ENCODE measurements at regions not wholly inside any gene's neighbourhood (a gene's known extent, or its start where the extent isn't known, plus 50 kb on each side); places are given as distances from the start of the nearest gene placed in this dataset.

GRCh38 chr6:166742981-166743380 lies 115.9 kb upstream of the RPS6KA2 start:
- TF ChIP-seq TOX (CRISPR knock-in tag; IDR thresholded peaks at IDR 0.05; ENCODE audit: borderline replicate concordance) (no peak), GLIS3 (CRISPR knock-in tag; IDR thresholded peaks at IDR 0.05) (no peak)
- no peak for ATAC-seq

DNA sequence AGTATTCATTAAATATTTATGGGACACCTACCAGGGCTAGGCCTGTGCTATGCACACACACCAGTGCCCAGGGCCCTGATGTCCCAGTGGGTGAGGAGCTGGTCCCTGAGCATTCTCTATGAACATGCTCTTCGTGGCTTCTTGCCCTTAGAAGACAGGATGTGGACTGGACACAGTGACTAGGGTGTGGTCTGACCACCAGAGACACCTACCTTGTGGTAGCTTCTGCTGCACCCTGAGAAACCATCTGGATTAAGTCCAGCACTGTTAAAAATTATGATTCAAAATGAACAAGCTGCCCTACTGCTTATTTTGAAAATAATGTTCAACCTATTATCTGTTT lies 112.9 kb upstream of the RPS6KA2 start:
- TF ChIP-seq ZC3H10 (CRISPR knock-in tag; IDR thresholded peaks at IDR 0.05), result no peak
- ATAC-seq, result no peak

GRCh38 chr6:166739117-166739975 lies 112.3 kb upstream of the RPS6KA2 start:
- TF ChIP-seq SNAI2 (CRISPR knock-in tag; IDR thresholded peaks at IDR 0.05), result no peak
- TF ChIP-seq ZFP30 (CRISPR knock-in tag; IDR thresholded peaks at IDR 0.05), result no peak
- TF ChIP-seq OSR1 (CRISPR knock-in tag; IDR thresholded peaks at IDR 0.05), result no peak
- no peak for TF ChIP-seq ZNF8 (CRISPR knock-in tag; IDR thresholded peaks at IDR 0.05)
- TF ChIP-seq ESRRG (CRISPR knock-in tag; IDR thresholded peaks at IDR 0.05), result no peak
- TF ChIP-seq TCF4 (CRISPR knock-in tag; IDR thresholded peaks at IDR 0.05; ENCODE audit: borderline replicate concordance), result no peak
- TF ChIP-seq ZNF70 (CRISPR knock-in tag; IDR thresholded peaks at IDR 0.05), result no peak
- TF ChIP-seq, protein P1, sequence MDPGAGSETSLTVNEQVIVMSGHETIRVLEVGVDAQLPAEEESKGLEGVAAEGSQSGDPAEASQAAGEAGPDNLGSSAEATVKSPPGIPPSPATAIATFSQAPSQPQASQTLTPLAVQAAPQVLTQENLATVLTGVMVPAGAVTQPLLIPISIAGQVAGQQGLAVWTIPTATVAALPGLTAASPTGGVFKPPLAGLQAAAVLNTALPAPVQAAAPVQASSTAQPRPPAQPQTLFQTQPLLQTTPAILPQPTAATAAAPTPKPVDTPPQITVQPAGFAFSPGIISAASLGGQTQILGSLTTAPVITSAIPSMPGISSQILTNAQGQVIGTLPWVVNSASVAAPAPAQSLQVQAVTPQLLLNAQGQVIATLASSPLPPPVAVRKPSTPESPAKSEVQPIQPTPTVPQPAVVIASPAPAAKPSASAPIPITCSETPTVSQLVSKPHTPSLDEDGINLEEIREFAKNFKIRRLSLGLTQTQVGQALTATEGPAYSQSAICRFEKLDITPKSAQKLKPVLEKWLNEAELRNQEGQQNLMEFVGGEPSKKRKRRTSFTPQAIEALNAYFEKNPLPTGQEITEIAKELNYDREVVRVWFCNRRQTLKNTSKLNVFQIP (CRISPR knock-in tag; IDR thresholded peaks at IDR 0.05; ENCODE audit: borderline replicate concordance, low read depth), result no peak
- TF ChIP-seq ZFP3 (CRISPR knock-in tag; IDR thresholded peaks at IDR 0.05), result no peak
- ATAC-seq, result no peak

DNA sequence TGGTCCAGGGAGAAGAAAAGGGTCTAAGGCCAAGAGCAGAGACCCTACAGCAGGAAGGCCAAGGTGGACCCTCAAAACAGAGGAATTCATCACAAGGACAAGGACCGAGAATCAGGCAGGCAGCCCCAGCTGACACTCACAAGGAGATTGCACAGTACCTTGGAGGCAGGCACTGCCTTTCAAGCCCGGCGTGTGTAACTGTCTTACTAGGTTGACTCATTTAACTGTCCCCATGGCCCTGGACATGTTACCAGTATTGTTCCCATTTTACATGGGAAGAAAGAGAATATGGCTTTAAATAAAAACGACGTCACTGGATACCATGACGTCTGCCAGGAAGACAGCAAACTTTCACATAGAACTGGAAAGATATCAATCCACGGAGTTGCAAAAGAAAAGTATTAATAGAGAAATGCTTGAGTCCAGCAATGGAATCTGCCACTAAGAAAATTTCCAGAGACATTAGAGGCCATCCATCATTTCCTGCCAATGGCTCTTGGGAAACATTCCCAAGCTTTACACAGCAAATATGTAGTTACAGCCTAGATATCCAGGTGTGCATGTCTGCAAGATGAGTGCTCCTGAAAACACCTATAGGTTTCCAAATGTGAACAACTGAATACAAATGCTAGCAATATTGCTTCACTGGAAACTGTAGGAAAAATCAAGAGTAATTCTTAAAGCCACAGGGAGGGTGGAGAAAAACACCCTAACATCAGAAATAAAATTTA lies 111.5 kb upstream of the RPS6KA2 start:
- no peak for TF ChIP-seq ZFP30 (CRISPR knock-in tag; IDR thresholded peaks at IDR 0.05)
- TF ChIP-seq, protein P1 (CRISPR knock-in tag; IDR thresholded peaks at IDR 0.05; ENCODE audit: borderline replicate concordance, low read depth), result no peak
- TF ChIP-seq ZNF8 (CRISPR knock-in tag; IDR thresholded peaks at IDR 0.05), result no peak
- TF ChIP-seq, protein P2, sequence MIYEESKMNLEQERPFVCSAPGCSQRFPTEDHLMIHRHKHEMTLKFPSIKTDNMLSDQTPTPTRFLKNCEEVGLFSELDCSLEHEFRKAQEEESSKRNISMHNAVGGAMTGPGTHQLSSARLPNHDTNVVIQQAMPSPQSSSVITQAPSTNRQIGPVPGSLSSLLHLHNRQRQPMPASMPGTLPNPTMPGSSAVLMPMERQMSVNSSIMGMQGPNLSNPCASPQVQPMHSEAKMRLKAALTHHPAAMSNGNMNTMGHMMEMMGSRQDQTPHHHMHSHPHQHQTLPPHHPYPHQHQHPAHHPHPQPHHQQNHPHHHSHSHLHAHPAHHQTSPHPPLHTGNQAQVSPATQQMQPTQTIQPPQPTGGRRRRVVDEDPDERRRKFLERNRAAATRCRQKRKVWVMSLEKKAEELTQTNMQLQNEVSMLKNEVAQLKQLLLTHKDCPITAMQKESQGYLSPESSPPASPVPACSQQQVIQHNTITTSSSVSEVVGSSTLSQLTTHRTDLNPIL (CRISPR knock-in tag; IDR thresholded peaks at IDR 0.05; ENCODE audit: low read depth), result no peak
- no peak for TF ChIP-seq ARNTL (CRISPR knock-in tag; IDR thresholded peaks at IDR 0.05; ENCODE audit: borderline replicate concordance, low read depth)
- no peak for TF ChIP-seq ZC3H10 (CRISPR knock-in tag; IDR thresholded peaks at IDR 0.05)
- no peak for TF ChIP-seq SNAI2 (CRISPR knock-in tag; IDR thresholded peaks at IDR 0.05)
- no peak for TF ChIP-seq ZNF565 (CRISPR knock-in tag; conservative IDR thresholded peaks at IDR 0.05; ENCODE audit: low read depth)
- no peak for TF ChIP-seq CSDC2 (CRISPR knock-in tag; IDR thresholded peaks at IDR 0.05)
- TF ChIP-seq, protein P3, sequence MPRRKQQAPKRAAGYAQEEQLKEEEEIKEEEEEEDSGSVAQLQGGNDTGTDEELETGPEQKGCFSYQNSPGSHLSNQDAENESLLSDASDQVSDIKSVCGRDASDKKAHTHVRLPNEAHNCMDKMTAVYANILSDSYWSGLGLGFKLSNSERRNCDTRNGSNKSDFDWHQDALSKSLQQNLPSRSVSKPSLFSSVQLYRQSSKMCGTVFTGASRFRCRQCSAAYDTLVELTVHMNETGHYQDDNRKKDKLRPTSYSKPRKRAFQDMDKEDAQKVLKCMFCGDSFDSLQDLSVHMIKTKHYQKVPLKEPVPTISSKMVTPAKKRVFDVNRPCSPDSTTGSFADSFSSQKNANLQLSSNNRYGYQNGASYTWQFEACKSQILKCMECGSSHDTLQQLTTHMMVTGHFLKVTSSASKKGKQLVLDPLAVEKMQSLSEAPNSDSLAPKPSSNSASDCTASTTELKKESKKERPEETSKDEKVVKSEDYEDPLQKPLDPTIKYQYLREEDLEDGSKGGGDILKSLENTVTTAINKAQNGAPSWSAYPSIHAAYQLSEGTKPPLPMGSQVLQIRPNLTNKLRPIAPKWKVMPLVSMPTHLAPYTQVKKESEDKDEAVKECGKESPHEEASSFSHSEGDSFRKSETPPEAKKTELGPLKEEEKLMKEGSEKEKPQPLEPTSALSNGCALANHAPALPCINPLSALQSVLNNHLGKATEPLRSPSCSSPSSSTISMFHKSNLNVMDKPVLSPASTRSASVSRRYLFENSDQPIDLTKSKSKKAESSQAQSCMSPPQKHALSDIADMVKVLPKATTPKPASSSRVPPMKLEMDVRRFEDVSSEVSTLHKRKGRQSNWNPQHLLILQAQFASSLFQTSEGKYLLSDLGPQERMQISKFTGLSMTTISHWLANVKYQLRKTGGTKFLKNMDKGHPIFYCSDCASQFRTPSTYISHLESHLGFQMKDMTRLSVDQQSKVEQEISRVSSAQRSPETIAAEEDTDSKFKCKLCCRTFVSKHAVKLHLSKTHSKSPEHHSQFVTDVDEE (CRISPR knock-in tag; IDR thresholded peaks at IDR 0.05), result no peak
- TF ChIP-seq RARB (CRISPR knock-in tag; IDR thresholded peaks at IDR 0.05), result no peak
- TF ChIP-seq TOX (CRISPR knock-in tag; IDR thresholded peaks at IDR 0.05; ENCODE audit: borderline replicate concordance), result no peak
- TF ChIP-seq TCF4 (CRISPR knock-in tag; IDR thresholded peaks at IDR 0.05; ENCODE audit: borderline replicate concordance), result no peak
- no peak for ATAC-seq

Measured in SK-N-SH treated with all-trans-retinoic acid at 6 μM for 48 hours (cell line).